SK-N-SH (cell line): ENCODE measurements at regions not wholly inside any gene's neighbourhood (a gene's known extent, or its start where the extent isn't known, plus 50 kb on each side); places are given as distances from the start of the nearest gene placed in this dataset.

Experiments
- CTCF ChIA-PET: fragments of 300-600, 350-600 bp; formaldehyde crosslinking; extraction: SDS; loops from one replicate; lab custom pipeline; 2021; lab: Yijun Ruan, JAX
- POLR2A ChIA-PET: fragments of 350-600 bp; sonication (Branson Sonifier 250); formaldehyde crosslinking; extraction: SDS; loops from one replicate; lab custom pipeline; 2020; ENCODE audit warnings: antibody characterized with exemption, inconsistent platforms; lab: Yijun Ruan, JAX
- DNase-seq: peaks from one replicate; pipeline ENCODE4 v3.0.0; 2012
- H2AFZ ChIP-seq: fragments of 200-600 bp; sonication (generic); 2 replicates; pipeline ENCODE4 v1.8.1; 2016; ENCODE audit warnings: antibody characterized with exemption, mild to moderate bottlenecking, low read depth
- H3F3A ChIP-seq: fragments of 200-600 bp; sonication (generic); replicated peaks from 2 replicates; pipeline ENCODE3; 2016; ENCODE audit warnings: antibody characterized with exemption, mild to moderate bottlenecking; ENCODE audit not compliant: insufficient read depth
- H3K27ac ChIP-seq, 2 experiments: fragments of 200-500 bp in 1 of 2; fragments of 200-600 bp in 1 of 2; sonication (Bioruptor generic) in 1 of 2; sonication (generic), shearing (Covaris generic) in 1 of 2; 2 replicates each; pipeline versions ENCODE4 v1.5.1 to v1.6.1; 2014 to 2016; ENCODE audit warnings: low read depth in 2 of 2, inconsistent platforms in 1 of 2, low read length in 1 of 2, mild to moderate bottlenecking in 1 of 2, mixed read lengths in 1 of 2
- H3K27me3 ChIP-seq: fragments of 200-600 bp; sonication (generic), shearing (Covaris generic); 2 replicates; pipeline ENCODE4 v1.6.1; 2016; ENCODE audit warnings: mixed run types; ENCODE audit not compliant: insufficient read depth
- H3K36me3 ChIP-seq, 2 experiments: fragments of 200-500 bp in 1 of 2; fragments of 200-600 bp in 1 of 2; sonication (Bioruptor generic) in 1 of 2; sonication (generic) in 1 of 2; replicated peaks in 1 of 2; 2 replicates each; pipeline versions ENCODE3 to v1.5.1; 2014 to 2016; ENCODE audit warnings: low read length in 1 of 2, mild to moderate bottlenecking in 1 of 2; ENCODE audit not compliant: insufficient read depth in 2 of 2, control insufficient read depth in 1 of 2
- H3K4me1 ChIP-seq, 2 experiments: fragments of 200-500 bp in 1 of 2; fragments of 200-600 bp in 1 of 2; sonication (Bioruptor generic) in 1 of 2; sonication (generic), shearing (Covaris generic) in 1 of 2; 2 replicates each; pipeline versions ENCODE4 v1.5.1 to v1.6.1; 2014 to 2016; ENCODE audit warnings: low read depth in 1 of 2, low read length in 1 of 2, mixed run types in 1 of 2; ENCODE audit not compliant: insufficient read depth in 2 of 2, control insufficient read depth in 1 of 2
- H3K4me2 ChIP-seq: fragments of 200-600 bp; sonication (generic), shearing (Covaris generic); 2 replicates; pipeline ENCODE4 v1.6.1; 2017; ENCODE audit warnings: mixed run types
- H3K4me3 ChIP-seq, 2 experiments: fragments of 200-500 bp in 1 of 2; fragments of 200-600 bp in 1 of 2; sonication (Bioruptor generic) in 1 of 2; sonication (generic), shearing (Covaris generic) in 1 of 2; 2 replicates each; pipeline versions ENCODE4 v1.5.1 to v1.8.1; 2014 to 2016; ENCODE audit warnings: low read depth in 2 of 2, inconsistent platforms in 1 of 2, low read length in 1 of 2, mild to moderate bottlenecking in 1 of 2, mixed read lengths in 1 of 2, moderate library complexity in 1 of 2
- H3K79me2 ChIP-seq: fragments of 200-600 bp; sonication (generic); 2 replicates; pipeline ENCODE4 v1.8.1; 2017; ENCODE audit warnings: mild to moderate bottlenecking; ENCODE audit not compliant: insufficient read depth
- H3K9ac ChIP-seq: fragments of 200-600 bp; sonication (generic); 2 replicates; pipeline ENCODE4 v1.6.1; 2017; ENCODE audit warnings: mixed run types
- H3K9me2 ChIP-seq: fragments of 200-600 bp; sonication (generic); 2 replicates; pipeline ENCODE4 v1.6.1; 2017; ENCODE audit warnings: mixed run types
- H3K9me3 ChIP-seq: fragments of 200-600 bp; sonication (generic); 2 replicates; pipeline ENCODE4 v1.6.1; 2017; ENCODE audit warnings: mixed run types, mild to moderate bottlenecking, moderate library complexity
- H4K20me1 ChIP-seq: fragments of 200-600 bp; sonication (generic); 2 replicates; pipeline ENCODE4 v1.6.1; 2017; ENCODE audit warnings: mild to moderate bottlenecking, mixed run types; ENCODE audit not compliant: insufficient read depth
- ELF1 ChIP-seq: IDR thresholded peaks from 2 replicates; pipeline ENCODE4 v1.4.0; 2012
- EP300 ChIP-seq, 2 experiments: IDR thresholded peaks; 2 replicates each; pipeline versions ENCODE4 v1.4.0 to v1.6.1; 2012; ENCODE audit warnings: borderline replicate concordance in 1 of 2, low read depth in 1 of 2, low read length in 1 of 2
- GABPA ChIP-seq: IDR thresholded peaks from 2 replicates; pipeline ENCODE4 v1.4.0; 2012; ENCODE audit warnings: low read depth, mild to moderate bottlenecking
- IRF3 ChIP-seq: fragments of 150-350 bp; IDR thresholded peaks from 2 replicates; pipeline ENCODE4 v1.6.1; 2016; ENCODE audit warnings: mild to moderate bottlenecking, low read depth, low read length
- NRF1 ChIP-seq: IDR thresholded peaks from 2 replicates; pipeline ENCODE4 v1.6.1; 2012; ENCODE audit warnings: low read depth, mild to moderate bottlenecking, low read length
- RAD21 ChIP-seq: IDR thresholded peaks from 2 replicates; pipeline ENCODE4 v1.6.1; 2012; ENCODE audit warnings: mild to moderate bottlenecking, low read length
- RXRA ChIP-seq: IDR thresholded peaks from 2 replicates; pipeline ENCODE4 v1.4.0; 2012; ENCODE audit warnings: low read depth, mild to moderate bottlenecking, borderline replicate concordance
- TEAD4 ChIP-seq: IDR thresholded peaks from 2 replicates; pipeline ENCODE4 v1.4.0; 2012; ENCODE audit warnings: mild to moderate bottlenecking, borderline replicate concordance; ENCODE audit not compliant: insufficient read depth
- USF1 ChIP-seq: IDR thresholded peaks from 2 replicates; pipeline ENCODE4 v1.4.0; 2012; ENCODE audit warnings: low read depth, borderline replicate concordance
- USF2 ChIP-seq: fragments of 150-350 bp; IDR thresholded peaks from 2 replicates; pipeline ENCODE4 v1.6.1; 2017; ENCODE audit warnings: antibody characterized with exemption, low read length, low read depth, borderline replicate concordance
- ZBTB33 ChIP-seq: IDR thresholded peaks from 2 replicates; pipeline ENCODE4 v1.4.0; 2012; ENCODE audit warnings: low read depth, borderline replicate concordance
- WGBS: methylation state at CpG from one replicate; pipeline ENCODE4 v1.1.6; 2017; ENCODE audit warnings: low lambda C conversion rate; 5-methylcytosine and 5-hydroxymethylcytosine counted together

- TF ChIP-seq USF1, result no peak
- no peak for TF ChIP-seq ZBTB33
- TF ChIP-seq NRF1, result no peak
- no peak for TF ChIP-seq USF2
- TF ChIP-seq GABPA, result no peak
- TF ChIP-seq EP300 (IDR thresholded peaks at IDR 0.05; ENCODE audit: borderline replicate concordance in 1 of 2, low read depth in 1 of 2, low read length in 1 of 2), result no peak
- TF ChIP-seq IRF3, result no peak
- TF ChIP-seq TEAD4, result no peak
- TF ChIP-seq RAD21, result no peak
- no peak for TF ChIP-seq ELF1
- no peak for TF ChIP-seq RXRA
- CTCF ChIA-PET, result interaction anchor here (0.9 kb wide), 1 partner anchor 86 kb away, joined by 3 read pairs; no protein-coding TSS in a partner anchor
- WGBS, result 51% methylated on average over 10 of the region's 10 CpGs
- DNase-seq, result no peak
- H3F3A ChIP-seq, result no peaks in the 10 kb centered on the region
- H4K20me1 ChIP-seq, result no peaks in the 10 kb centered on the region
- no peak overlapping the region for H3K4me2 ChIP-seq
- no peaks in the 10 kb centered on the region for H3K79me2 ChIP-seq
- H2AFZ ChIP-seq, result no peak overlapping the region
- H3K27ac ChIP-seq, result no peak overlapping the region
- no peaks in the 10 kb centered on the region for H3K36me3 ChIP-seq
- no peaks in the 10 kb centered on the region for H3K9me2 ChIP-seq
- H3K27me3 ChIP-seq, result no peaks in the 10 kb centered on the region
- H3K4me1 ChIP-seq, result no peaks in the 10 kb centered on the region
- no peak overlapping the region for H3K9ac ChIP-seq
- POLR2A ChIA-PET, result interaction anchor here (0.7 kb wide), 1 partner anchor 136 kb away, joined by 3 read pairs; no protein-coding TSS in a partner anchor
- no peak overlapping the region for H3K4me3 ChIP-seq
- no peaks in the 10 kb centered on the region for H3K9me3 ChIP-seq
These were observed 150.4 kb downstream of the ZNF664 start for GRCh38 chr12:124123296-124124000.
